GM12875 (cell line): ENCODE measurements at regions not wholly inside any gene's neighbourhood (a gene's known extent, or its start where the extent isn't known, plus 50 kb on each side); places are given as distances from the start of the nearest gene placed in this dataset.

Experiments
- H3K4me3 ChIP-seq: one replicate; pipeline ENCODE4 v1.5.1; 2011; ENCODE audit warnings: low read depth, low read length, control low read depth
- TF ChIP-seq, protein P1 (sequence below): IDR thresholded peaks from 2 replicates; pipeline ENCODE4 v1.5.1; 2011; ENCODE audit warnings: low read depth, mild to moderate bottlenecking, control low read depth, inconsistent platforms, low read length, moderate library complexity, borderline replicate concordance; ENCODE audit not compliant: insufficient read depth

DNA sequence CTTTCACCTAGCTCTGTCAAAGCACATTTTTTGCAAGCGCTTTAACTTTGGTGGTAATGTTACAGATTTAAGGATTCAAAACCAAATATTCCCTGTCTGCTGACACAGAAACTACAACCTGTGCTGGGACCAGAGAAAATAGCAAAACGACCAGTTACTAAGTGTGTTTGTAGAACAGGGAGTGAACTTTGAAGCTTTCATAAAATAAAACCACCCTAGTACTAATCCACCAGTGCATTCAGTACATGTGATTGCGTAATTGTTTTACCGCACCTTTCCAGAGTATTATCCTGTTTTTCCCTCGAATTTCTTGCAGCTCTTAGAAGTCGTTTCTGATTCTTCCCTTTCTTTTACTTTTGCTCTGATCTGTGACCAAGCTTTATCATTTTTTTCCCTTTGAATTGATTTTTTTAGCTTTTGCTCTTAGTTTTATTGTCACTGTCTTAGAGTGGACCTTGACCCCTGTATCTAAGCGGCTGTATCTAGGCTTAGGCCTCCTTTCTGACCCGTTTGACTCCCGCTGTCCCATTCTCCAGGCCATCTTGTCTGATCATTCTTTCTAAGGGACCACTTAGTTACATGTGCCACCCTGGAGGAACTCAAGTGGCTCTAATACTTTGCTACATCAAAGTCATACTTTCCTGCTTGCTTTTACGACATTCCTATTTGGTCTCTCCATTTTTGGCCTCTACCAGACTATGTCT lies 429.4 kb downstream of the PCNX1 start:
- no peak overlapping the region for H3K4me3 ChIP-seq
- TF ChIP-seq, protein P1, sequence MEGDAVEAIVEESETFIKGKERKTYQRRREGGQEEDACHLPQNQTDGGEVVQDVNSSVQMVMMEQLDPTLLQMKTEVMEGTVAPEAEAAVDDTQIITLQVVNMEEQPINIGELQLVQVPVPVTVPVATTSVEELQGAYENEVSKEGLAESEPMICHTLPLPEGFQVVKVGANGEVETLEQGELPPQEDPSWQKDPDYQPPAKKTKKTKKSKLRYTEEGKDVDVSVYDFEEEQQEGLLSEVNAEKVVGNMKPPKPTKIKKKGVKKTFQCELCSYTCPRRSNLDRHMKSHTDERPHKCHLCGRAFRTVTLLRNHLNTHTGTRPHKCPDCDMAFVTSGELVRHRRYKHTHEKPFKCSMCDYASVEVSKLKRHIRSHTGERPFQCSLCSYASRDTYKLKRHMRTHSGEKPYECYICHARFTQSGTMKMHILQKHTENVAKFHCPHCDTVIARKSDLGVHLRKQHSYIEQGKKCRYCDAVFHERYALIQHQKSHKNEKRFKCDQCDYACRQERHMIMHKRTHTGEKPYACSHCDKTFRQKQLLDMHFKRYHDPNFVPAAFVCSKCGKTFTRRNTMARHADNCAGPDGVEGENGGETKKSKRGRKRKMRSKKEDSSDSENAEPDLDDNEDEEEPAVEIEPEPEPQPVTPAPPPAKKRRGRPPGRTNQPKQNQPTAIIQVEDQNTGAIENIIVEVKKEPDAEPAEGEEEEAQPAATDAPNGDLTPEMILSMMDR, result no peak

DNA sequence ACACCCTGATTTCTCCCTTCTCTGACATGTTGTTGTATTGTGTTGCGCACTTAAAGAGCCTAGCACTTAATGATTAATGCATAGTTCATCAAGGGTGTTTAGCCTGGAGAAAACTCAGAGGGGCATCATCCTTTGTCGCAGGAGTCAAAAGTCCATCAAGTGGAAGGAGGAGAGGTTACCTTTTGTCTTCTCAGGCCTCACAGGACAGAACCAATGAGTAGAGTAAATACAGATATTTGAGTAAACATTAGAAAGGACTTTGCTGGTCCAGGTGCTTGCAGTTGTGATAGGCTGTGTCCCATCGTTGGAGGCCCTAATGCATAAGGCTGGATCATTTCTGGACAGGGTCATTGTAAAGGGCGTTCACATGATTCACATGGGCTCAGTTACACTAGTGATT lies 430.9 kb downstream of the PCNX1 start:
- H3K4me3 ChIP-seq, result no peak overlapping the region
- TF ChIP-seq, protein P1, result no peak

DNA sequence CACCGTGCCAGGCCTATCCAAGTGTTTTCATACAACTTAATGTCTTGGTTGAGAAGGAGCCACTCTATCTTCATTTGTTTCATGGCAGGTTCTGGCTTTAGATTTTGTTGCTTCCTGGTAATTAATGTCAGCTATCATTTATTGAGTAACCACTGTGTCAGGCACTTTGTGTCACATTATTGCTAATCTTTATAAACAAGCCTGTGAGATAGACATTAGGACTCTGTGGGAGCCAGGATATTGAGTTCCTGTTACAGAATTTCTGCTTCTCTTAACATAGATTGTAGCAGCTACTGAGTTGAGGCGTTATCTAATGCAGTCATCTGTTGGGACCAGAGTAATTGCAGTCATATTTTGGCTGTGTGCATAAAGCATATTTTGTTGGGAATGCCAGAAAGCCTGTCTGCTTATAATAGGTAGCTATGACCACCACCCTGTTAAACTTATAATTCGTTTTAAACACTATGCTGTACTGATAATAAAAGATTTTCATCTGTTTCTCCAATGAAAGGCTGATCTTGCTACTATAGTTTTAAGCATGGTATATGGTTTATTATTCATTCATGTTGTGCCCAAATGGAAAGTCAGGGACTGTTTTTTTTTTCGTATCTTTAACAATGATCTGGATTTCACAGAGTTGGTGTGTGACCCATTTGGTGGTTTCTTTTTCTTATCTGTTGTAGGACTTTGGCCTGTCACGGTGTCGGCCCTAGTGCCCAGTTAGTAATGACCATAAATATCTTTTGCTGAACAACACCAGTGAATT lies 432.6 kb downstream of the PCNX1 start:
- no peak overlapping the region for H3K4me3 ChIP-seq
- TF ChIP-seq, protein P1, result no peak

DNA sequence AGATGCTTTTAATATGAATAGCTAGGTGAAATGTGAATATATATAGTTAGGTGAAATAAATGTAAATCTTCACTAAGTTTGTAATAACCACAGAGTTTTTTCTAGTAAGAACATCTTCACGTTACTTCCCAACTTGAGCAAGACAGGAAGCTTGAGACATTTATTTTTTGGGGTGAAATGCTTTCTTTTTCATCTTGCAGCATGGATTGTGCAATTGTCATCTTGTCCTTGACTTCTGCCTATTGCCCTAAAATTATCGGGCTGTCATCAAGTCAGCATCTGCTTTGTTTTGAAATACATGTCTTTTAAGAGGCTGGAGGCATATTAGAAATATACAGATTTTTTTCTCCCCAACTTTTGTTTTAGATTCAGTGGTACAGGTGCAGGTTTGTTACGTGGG lies 433.9 kb downstream of the PCNX1 start:
- TF ChIP-seq, protein P1, result no peak
- H3K4me3 ChIP-seq, result no peak overlapping the region

DNA sequence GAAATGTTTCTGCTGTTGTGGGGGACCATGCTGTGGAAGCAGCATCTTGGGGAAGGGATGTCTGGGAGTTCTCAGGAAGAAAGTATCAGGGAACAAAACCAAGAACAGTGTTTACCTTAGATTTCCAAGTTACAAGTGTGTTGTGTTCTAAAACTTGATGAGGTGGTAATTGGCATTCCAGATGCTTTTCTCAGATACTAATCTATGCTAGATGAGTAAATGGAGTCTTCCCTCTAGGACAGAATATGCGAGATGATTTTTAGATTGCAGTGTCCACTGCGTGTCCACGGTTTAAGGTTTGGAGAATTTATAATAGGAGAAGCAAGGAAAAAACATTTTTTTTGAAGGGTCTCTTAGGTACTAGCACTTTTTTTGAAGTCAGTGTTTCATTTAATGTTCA lies 436.5 kb downstream of the PCNX1 start:
- no peak overlapping the region for H3K4me3 ChIP-seq
- TF ChIP-seq, protein P1, result no peak

DNA sequence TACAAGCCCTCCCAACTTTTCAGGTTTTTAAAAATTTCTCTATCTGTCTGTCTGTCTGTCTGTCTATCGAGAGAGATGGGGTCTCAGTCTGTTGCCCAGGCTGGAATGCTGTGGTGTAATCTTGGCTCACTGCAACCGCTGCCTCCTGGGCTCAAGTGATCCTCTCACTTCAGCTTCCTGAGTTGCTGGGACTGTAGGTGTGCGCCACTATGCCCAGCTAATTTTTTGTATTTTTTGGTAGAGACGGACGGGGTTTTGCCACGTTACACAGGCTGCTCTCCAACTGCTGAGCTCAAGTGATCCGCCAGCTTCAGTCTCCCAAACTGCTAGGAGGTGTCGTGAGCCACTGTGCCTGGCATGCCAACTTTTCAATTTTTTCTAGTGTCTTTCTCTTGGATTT lies 437.2 kb downstream of the PCNX1 start:
- TF ChIP-seq, protein P1, result no peak
- no peak overlapping the region for H3K4me3 ChIP-seq

DNA sequence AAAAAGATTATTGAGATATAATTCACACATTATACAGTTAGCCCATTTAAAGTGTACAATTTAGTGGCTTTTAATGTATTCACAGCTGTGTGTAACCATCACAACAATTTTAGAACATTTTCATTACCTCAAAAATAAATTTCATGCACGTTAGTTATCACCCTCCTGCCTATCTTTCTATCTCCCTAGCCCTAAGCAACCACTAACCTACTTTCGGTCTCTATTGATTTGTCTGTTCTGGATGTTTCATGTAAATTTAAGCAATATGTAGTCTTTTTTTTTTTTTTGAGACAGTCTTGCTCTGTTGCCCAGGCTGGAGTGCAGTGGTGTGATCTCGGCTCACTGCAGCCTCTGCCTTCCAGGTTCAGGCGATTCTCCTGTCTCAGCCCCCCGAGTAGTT lies 439.4 kb downstream of the PCNX1 start:
- H3K4me3 ChIP-seq, result no peak overlapping the region
- TF ChIP-seq, protein P1, result no peak
